IMR-90 (cell line): ENCODE measurements at regions not wholly inside any gene's neighbourhood (a gene's known extent, or its start where the extent isn't known, plus 50 kb on each side); places are given as distances from the start of the nearest gene placed in this dataset.

Experiments used
- ATAC-seq: fragments of 200-7000 bp; cut with Tn5 transposase; 2 replicates; pipeline ENCODE4 v1.9.1; 2020; ENCODE audit warnings: low read depth, mild to moderate bottlenecking, moderate library complexity
- BruUV-seq: library from RNA; stranded (reverse); fragments of 400-500 nt; replicated peaks from 2 replicates; lab custom pipeline; 2021; lab: Mats Ljungman, UMichigan
- CTCF ChIA-PET: fragments of 300-600 bp; formaldehyde crosslinking; extraction: SDS; loops from one replicate; lab custom pipeline; 2021; ENCODE audit warnings: antibody characterized with exemption; lab: Yijun Ruan, JAX
- POLR2A ChIA-PET: fragments of 300-600 bp; sonication (Branson Sonifier 250); formaldehyde crosslinking; loops from one replicate; lab custom pipeline; 2022; ENCODE audit warnings: antibody characterized with exemption; ENCODE audit not compliant: unreplicated experiment; lab: Charles Lee
- DNase-seq: peaks from one replicate; pipeline ENCODE4 v3.0.0; 2013
- H2AFZ ChIP-seq: replicated peaks from 2 replicates; pipeline ENCODE3; 2013; ENCODE audit warnings: low read length, mild to moderate bottlenecking; ENCODE audit not compliant: poor library complexity
- H2AK5ac ChIP-seq: 2 replicates; pipeline ENCODE4 v1.6.1; 2013; ENCODE audit warnings: low read depth, low read length, inconsistent platforms
- H2AK9ac ChIP-seq: replicated peaks from 2 replicates; pipeline ENCODE3; 2013; ENCODE audit warnings: mild to moderate bottlenecking, low read depth, low read length, moderate library complexity; ENCODE audit not compliant: poor library complexity
- H2BK120ac ChIP-seq: 2 replicates; pipeline ENCODE4 v1.6.1; 2013; ENCODE audit warnings: low read depth, low read length, inconsistent platforms
- H2BK15ac ChIP-seq: 3 replicates; pipeline ENCODE4 v1.6.1; 2013; ENCODE audit warnings: low read depth, low read length, inconsistent platforms
- H2BK20ac ChIP-seq: 2 replicates; pipeline ENCODE4 v1.6.1; 2013; ENCODE audit warnings: low read depth, mild to moderate bottlenecking, inconsistent platforms, low read length, moderate library complexity
- H2BK5ac ChIP-seq: 2 replicates; pipeline ENCODE4 v1.6.1; 2013; ENCODE audit warnings: mild to moderate bottlenecking, low read depth, low read length, inconsistent platforms; ENCODE audit not compliant: poor library complexity, severe bottlenecking
- H3K14ac ChIP-seq: replicated peaks from 2 replicates; pipeline ENCODE4 v1.6.1; 2013; ENCODE audit warnings: low read depth, low read length, inconsistent platforms
- H3K18ac ChIP-seq: 2 replicates; pipeline ENCODE4 v1.6.1; 2013; ENCODE audit warnings: low read depth, low read length, control low read depth
- H3K23ac ChIP-seq: 2 replicates; pipeline ENCODE4 v1.6.1; 2013; ENCODE audit warnings: low read depth, low read length, inconsistent platforms
- H3K27ac ChIP-seq: 2 replicates; pipeline ENCODE4 v1.5.1; 2013; ENCODE audit warnings: mild to moderate bottlenecking, control low read depth, low read length; ENCODE audit not compliant: insufficient read depth
- H3K27me3 ChIP-seq: 2 replicates; pipeline ENCODE4 v1.6.1; 2013; ENCODE audit warnings: low read length; ENCODE audit not compliant: control insufficient read depth, insufficient read depth
- H3K36me3 ChIP-seq: 2 replicates; pipeline ENCODE4 v1.6.1; 2013; ENCODE audit warnings: low read length, mixed read lengths; ENCODE audit not compliant: control insufficient read depth, insufficient read depth
- H3K4ac ChIP-seq: 2 replicates; pipeline ENCODE4 v1.6.1; 2013; ENCODE audit warnings: low read depth, low read length, inconsistent platforms
- H3K4me1 ChIP-seq: 2 replicates; pipeline ENCODE4 v1.6.1; 2013; ENCODE audit warnings: low read length, mixed read lengths; ENCODE audit not compliant: control insufficient read depth, insufficient read depth
- H3K4me2 ChIP-seq: 2 replicates; pipeline ENCODE4 v1.6.1; 2013; ENCODE audit warnings: low read depth, mild to moderate bottlenecking, control low read depth, low read length, moderate library complexity
- H3K4me3 ChIP-seq: 2 replicates; pipeline ENCODE4 v1.5.1; 2013; ENCODE audit warnings: low read depth, mild to moderate bottlenecking, control low read depth, low read length, moderate library complexity; ENCODE audit not compliant: insufficient read depth
- H3K56ac ChIP-seq: 2 replicates; pipeline ENCODE4 v1.6.1; 2013; ENCODE audit warnings: low read length, inconsistent platforms; ENCODE audit not compliant: insufficient read depth; ENCODE audit errors: extremely low read depth
- H3K79me1 ChIP-seq, 2 experiments: 2 replicates each; pipeline ENCODE4 v1.6.1; 2013; ENCODE audit warnings: low read length in 2 of 2, inconsistent platforms in 1 of 2, low read depth in 1 of 2
- H3K9ac ChIP-seq: 2 replicates; pipeline ENCODE4 v1.6.1; 2013; ENCODE audit warnings: low read depth, low read length, control low read depth
- H3K9me1 ChIP-seq: 2 replicates; pipeline ENCODE4 v1.6.1; 2013; ENCODE audit warnings: low read length, inconsistent platforms; ENCODE audit not compliant: insufficient read depth
- H3K9me3 ChIP-seq: 2 replicates; pipeline ENCODE4 v1.6.1; 2013; ENCODE audit warnings: low read length; ENCODE audit not compliant: control insufficient read depth, insufficient read depth
- H4K20me1 ChIP-seq: 2 replicates; pipeline ENCODE4 v1.6.1; 2013; ENCODE audit warnings: low read length, inconsistent platforms; ENCODE audit not compliant: insufficient read depth
- H4K5ac ChIP-seq: 2 replicates; pipeline ENCODE4 v1.6.1; 2013; ENCODE audit warnings: mild to moderate bottlenecking, low read depth, low read length, control low read depth
- H4K8ac ChIP-seq, 2 experiments: 2 replicates each; pipeline ENCODE4 v1.6.1; 2013; ENCODE audit warnings: low read depth in 2 of 2, low read length in 2 of 2, control low read depth in 1 of 2, inconsistent platforms in 1 of 2
- H4K91ac ChIP-seq: 2 replicates; pipeline ENCODE4 v1.6.1; 2013; ENCODE audit warnings: low read depth, low read length, inconsistent platforms; ENCODE audit not compliant: insufficient read depth
- BHLHE40 ChIP-seq: fragments of 150-350 bp; IDR thresholded peaks from 2 replicates; pipeline ENCODE4 v1.6.1; 2016; ENCODE audit warnings: mild to moderate bottlenecking, low read depth, low read length
- CHD1 ChIP-seq: IDR thresholded peaks from 2 replicates; pipeline ENCODE4 v1.6.1; 2012; ENCODE audit warnings: low read depth, low read length, improper control_type of control experiment
- RAD21 ChIP-seq: IDR thresholded peaks from 2 replicates; pipeline ENCODE4 v1.6.1; 2012; ENCODE audit warnings: low read length, improper control_type of control experiment
- WGBS, 2 experiments: methylation state at CpG; one replicate each; pipeline versions ENCODE4 v1.1.5 to v1.1.7; 2013; ENCODE audit warnings: missing lambda C conversion rate in 2 of 2; ENCODE audit not compliant: insufficient read length in 1 of 2; ENCODE audit errors: extremely low coverage in 2 of 2; 5-methylcytosine and 5-hydroxymethylcytosine counted together
- dilution Hi-C: fragments of 300-500 bp; cut with HindIII; formaldehyde crosslinking; loops from one replicate; pipeline ENCODE4 v1.14.3; 2018; ENCODE audit warnings: low sequenced_read_pairs; ENCODE audit not compliant: unreplicated experiment
- in situ Hi-C: fragments of 300-500 bp; cut with MboI; formaldehyde crosslinking; loops from 3 replicates; pipeline ENCODE4 v1.14.3; 2019; ENCODE audit warnings: low sequenced_read_pairs, inconsistent platforms, mixed read lengths
- intact Hi-C: fragments of 100-400 bp; cut with micrococcal nuclease; formaldehyde crosslinking; loops from 2 replicates; pipeline ENCODE4 v1.10.0; 2022
- TF ChIP-seq, protein P1 (sequence below): fragments of 150-350 bp; IDR thresholded peaks from 2 replicates; pipeline ENCODE4 v1.6.1; 2017; ENCODE audit warnings: mild to moderate bottlenecking, antibody characterized with exemption, low read length, low read depth
- TF ChIP-seq, protein P2 (sequence below): fragments of 150-350 bp; IDR thresholded peaks from 2 replicates; pipeline ENCODE4 v1.6.1; 2016; ENCODE audit warnings: low read depth, mild to moderate bottlenecking, low read length, moderate library complexity, borderline replicate concordance

DNA sequence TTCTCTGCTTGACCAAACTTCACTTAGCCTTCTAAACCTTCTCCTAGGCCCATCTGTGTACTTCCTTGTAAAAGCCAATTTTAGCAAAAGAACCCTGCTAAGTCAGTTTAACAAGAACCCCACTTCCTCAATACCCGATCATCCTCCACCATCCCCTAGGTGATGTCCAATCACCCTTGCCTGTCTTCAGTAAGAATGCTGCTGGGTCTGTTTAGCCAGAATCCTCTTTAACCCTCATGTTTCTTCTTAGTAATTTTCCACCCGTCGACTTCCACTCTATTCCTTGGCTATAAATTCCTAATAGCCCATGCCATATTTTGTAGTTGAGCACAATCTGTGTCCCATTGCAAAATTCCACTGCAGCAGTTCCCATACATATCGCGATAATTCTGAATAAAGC is 780.0 kb upstream of the RAB6C start:
- WGBS, 2 experiments: 74% methylated on average over 2 of the region's 5 CpGs; no CpG with 5 or more reads in 1 of the 2 experiments
- in situ Hi-C loops: no loop called here
- H3K27me3 ChIP-seq: no peaks in the 10 kb centered on the region

More for the DNA sequence above, 780.0 kb upstream of the RAB6C start:
- H3K4me1 ChIP-seq: no peaks in the 10 kb centered on the region
- H3K4me2 ChIP-seq: no peak overlapping the region
- H3K27ac ChIP-seq: no peak overlapping the region
- ChIA-PET CTCF (interaction anchor here (0.7 kb wide), 1 partner anchor 1137 kb away, joined by 3 read pairs; no protein-coding TSS in a partner anchor), POLR2A (no interaction called here)
- H3K23ac ChIP-seq: no peak overlapping the region
- no peak overlapping the region for H3K18ac ChIP-seq
- H3K9me3 ChIP-seq: no peaks in the 10 kb centered on the region
- no peak overlapping the region for H3K9ac ChIP-seq
- no peak overlapping the region for H2AK5ac ChIP-seq
- H3K14ac ChIP-seq: no peak overlapping the region
- DNase-seq: no peak
- H2AK9ac ChIP-seq: no peak overlapping the region
- no peak overlapping the region for H2BK15ac ChIP-seq
- no peaks in the 10 kb centered on the region for H3K79me1 ChIP-seq
- H3K4me3 ChIP-seq: no peak overlapping the region
- H2AFZ ChIP-seq: no peak overlapping the region
- dilution Hi-C loops (no loop called here), intact Hi-C loops (no loop called here)
- H4K20me1 ChIP-seq: no peaks in the 10 kb centered on the region
- H2BK20ac ChIP-seq: no peak overlapping the region
- H4K8ac ChIP-seq: no peak overlapping the region
- H3K4ac ChIP-seq: no peak overlapping the region
- H3K36me3 ChIP-seq: no peaks in the 10 kb centered on the region
- no peak for TF ChIP-seq CHD1
- no peak for TF ChIP-seq BHLHE40
- TF ChIP-seq, protein P1, sequence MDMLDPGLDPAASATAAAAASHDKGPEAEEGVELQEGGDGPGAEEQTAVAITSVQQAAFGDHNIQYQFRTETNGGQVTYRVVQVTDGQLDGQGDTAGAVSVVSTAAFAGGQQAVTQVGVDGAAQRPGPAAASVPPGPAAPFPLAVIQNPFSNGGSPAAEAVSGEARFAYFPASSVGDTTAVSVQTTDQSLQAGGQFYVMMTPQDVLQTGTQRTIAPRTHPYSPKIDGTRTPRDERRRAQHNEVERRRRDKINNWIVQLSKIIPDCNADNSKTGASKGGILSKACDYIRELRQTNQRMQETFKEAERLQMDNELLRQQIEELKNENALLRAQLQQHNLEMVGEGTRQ: no peak
- TF ChIP-seq, protein P2, sequence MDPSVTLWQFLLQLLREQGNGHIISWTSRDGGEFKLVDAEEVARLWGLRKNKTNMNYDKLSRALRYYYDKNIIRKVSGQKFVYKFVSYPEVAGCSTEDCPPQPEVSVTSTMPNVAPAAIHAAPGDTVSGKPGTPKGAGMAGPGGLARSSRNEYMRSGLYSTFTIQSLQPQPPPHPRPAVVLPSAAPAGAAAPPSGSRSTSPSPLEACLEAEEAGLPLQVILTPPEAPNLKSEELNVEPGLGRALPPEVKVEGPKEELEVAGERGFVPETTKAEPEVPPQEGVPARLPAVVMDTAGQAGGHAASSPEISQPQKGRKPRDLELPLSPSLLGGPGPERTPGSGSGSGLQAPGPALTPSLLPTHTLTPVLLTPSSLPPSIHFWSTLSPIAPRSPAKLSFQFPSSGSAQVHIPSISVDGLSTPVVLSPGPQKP: no peak
- TF ChIP-seq RAD21: no peak
- H3K9me1 ChIP-seq: no peaks in the 10 kb centered on the region
- BruUV-seq: no TSS peak
- no peak overlapping the region for H4K91ac ChIP-seq
- ATAC-seq: no peak
- H2BK120ac ChIP-seq: no peak overlapping the region
- H2BK5ac ChIP-seq: no peak overlapping the region
- no peak overlapping the region for H4K5ac ChIP-seq
- no peak overlapping the region for H3K56ac ChIP-seq
